Prostate gland (tissue), 2 donors: ENCODE measurements at regions not wholly inside any gene's neighbourhood (a gene's known extent, or its start where the extent isn't known, plus 50 kb on each side); places are given as distances from the start of the nearest gene placed in this dataset.

Experiments used
- DNase-seq: peaks from one replicate; pipeline ENCODE4 v3.0.0-alpha.2; 2019; ENCODE audit warnings: low spot score
- H3K27ac ChIP-seq, 2 donors: fragments of 200-600 bp; sonication (generic); 2 replicates each; pipeline ENCODE4 v1.5.1; 2017 to 2019
- H3K27me3 ChIP-seq: fragments of 200-600 bp; sonication (generic); replicated peaks from 2 replicates; pipeline ENCODE4 v1.5.1; 2019; ENCODE audit not compliant: insufficient read depth
- H3K36me3 ChIP-seq, 2 donors: fragments of 200-600 bp; sonication (generic); 1 replicate in 1 of 2; 2 replicates in 1 of 2; pipeline versions ENCODE4 v1.5.1 to v1.8.1; 2017 to 2019
- H3K4me1 ChIP-seq: fragments of 200-600 bp; sonication (generic); replicated peaks from 2 replicates; pipeline ENCODE4 v1.5.1; 2019
- H3K4me3 ChIP-seq, 2 donors: fragments of 200-600 bp; sonication (generic); 2 replicates each; pipeline ENCODE4 v1.5.1; 2017 to 2019
- H3K9me3 ChIP-seq: fragments of 200-600 bp; sonication (generic); 2 replicates; pipeline ENCODE4 v1.5.1; 2017
- CTCF ChIP-seq, 4 experiments: fragments of 200-600 bp in 2 of 4; fragments of 450-650 bp in 2 of 4; sonication (generic) in 2 of 4; IDR thresholded peaks; 1 replicate in 3 of 4; 2 replicates in 1 of 4; pipeline ENCODE4 v1.5.1; 2016 to 2019; ENCODE audit warnings: antibody characterized with exemption in 4 of 4, mild to moderate bottlenecking in 2 of 4, moderate library complexity in 2 of 4
- POLR2A ChIP-seq: fragments of 450-650 bp; IDR thresholded peaks from one replicate; pipeline ENCODE4 v1.6.1; 2016; ENCODE audit warnings: antibody characterized with exemption, mild to moderate bottlenecking
- POLR2AphosphoS5 ChIP-seq: sonication (generic); formaldehyde crosslinking; IDR thresholded peaks from one replicate; pipeline ENCODE4 v1.6.1; 2017; ENCODE audit warnings: antibody characterized with exemption
- WGBS: methylation state at CpG from one replicate; pipeline ENCODE4 v1.1.5; 2018; 5-methylcytosine and 5-hydroxymethylcytosine counted together
- intact Hi-C: fragments of 100-400 bp; cut with DNase I; formaldehyde crosslinking; loops from one replicate; pipeline ENCODE4 v1.14.2; 2022

GRCh38 chr21:28234326-28234725, 758.4 kb downstream of the LTN1 start:
- no peak for DNase-seq
- intact Hi-C loops, result no loop called here
- Histone ChIP-seq H3K4me1 (no peaks in the 10 kb centered on the region), H3K27ac (no peak overlapping the region), H3K9me3 (no peaks in the 10 kb centered on the region), H3K36me3 (no peaks in the 10 kb centered on the region), H3K4me3 (no peak overlapping the region), H3K27me3 (no peaks in the 10 kb centered on the region)
- 73% methylated on average over 4 of the region's 5 CpGs for WGBS
- TF ChIP-seq CTCF (IDR thresholded peaks at IDR 0.05), result no peak
- no peak for TF ChIP-seq POLR2A
- TF ChIP-seq POLR2AphosphoS5, result no peak

- TF ChIP-seq CTCF (IDR thresholded peaks at IDR 0.05) (no peak), POLR2AphosphoS5 (no peak), POLR2A (no peak)
- Histone ChIP-seq H3K27ac (no peak overlapping the region), H3K4me3 (no peak overlapping the region), H3K4me1 (no peaks in the 10 kb centered on the region), H3K36me3 (no peaks in the 10 kb centered on the region), H3K9me3 (no peaks in the 10 kb centered on the region), H3K27me3 (no peaks in the 10 kb centered on the region)
- intact Hi-C loops, result no loop called here
- no peak for DNase-seq
- WGBS, result 89% methylated on average over 9 of the region's 9 CpGs
Measured at GRCh38 chr21:28233536-28234220, 759.0 kb downstream of the LTN1 start.

- 69% methylated on average over 1 of the region's 1 CpG for WGBS
Measured at GRCh38 chr21:28230559-28230958, 762.1 kb downstream of the LTN1 start.

GRCh38 chr21:28229814-28230213, 762.9 kb downstream of the LTN1 start:
- Histone ChIP-seq H3K4me1 (no peaks in the 10 kb centered on the region), H3K4me3 (no peak overlapping the region), H3K36me3 (no peaks in the 10 kb centered on the region), H3K9me3 (no peaks in the 10 kb centered on the region), H3K27ac (no peak overlapping the region), H3K27me3 (no peaks in the 10 kb centered on the region)
- WGBS, result 69% methylated on average over 4 of the region's 4 CpGs
- intact Hi-C loops, result no loop called here
- DNase-seq, result no peak
- TF ChIP-seq CTCF (IDR thresholded peaks at IDR 0.05) (no peak), POLR2A (no peak), POLR2AphosphoS5 (no peak)

More at GRCh38 chr21:28230559-28230958, 762.1 kb downstream of the LTN1 start:
- no peak for TF ChIP-seq POLR2A
- TF ChIP-seq POLR2AphosphoS5, result no peak
- TF ChIP-seq CTCF (IDR thresholded peaks at IDR 0.05), result no peak
- Histone ChIP-seq H3K36me3 (no peaks in the 10 kb centered on the region), H3K27ac (no peak overlapping the region), H3K4me1 (no peaks in the 10 kb centered on the region), H3K4me3 (no peak overlapping the region), H3K9me3 (no peaks in the 10 kb centered on the region), H3K27me3 (no peaks in the 10 kb centered on the region)
- no peak for DNase-seq
- intact Hi-C loops, result no loop called here

- intact Hi-C loops, result no loop called here
- no peak for TF ChIP-seq POLR2AphosphoS5
- no peak for TF ChIP-seq POLR2A
- no peak for TF ChIP-seq CTCF (IDR thresholded peaks at IDR 0.05)
- Histone ChIP-seq H3K9me3 (no peaks in the 10 kb centered on the region), H3K27ac (no peak overlapping the region), H3K27me3 (no peaks in the 10 kb centered on the region), H3K4me1 (no peaks in the 10 kb centered on the region), H3K36me3 (no peaks in the 10 kb centered on the region), H3K4me3 (no peak overlapping the region)
- DNase-seq, result no peak
- WGBS, result 72% methylated on average over 2 of the region's 2 CpGs
Measured at GRCh38 chr21:28228636-28228995, 764.1 kb downstream of the LTN1 start.
